ENCODE measurements at regions not wholly inside any gene's neighbourhood (a gene's known extent, or its start where the extent isn't known, plus 50 kb on each side); places are given as distances from the start of the nearest gene placed in this dataset.

GRCh38 chr1:99361406-99361805 is 97.1 kb downstream of the PLPPR4 start:
- TF ChIP-seq CTCF (IDR thresholded peaks at IDR 0.05), result no peak
- no peak for TF ChIP-seq POLR2A (IDR thresholded peaks at IDR 0.05)

Data from right lobe of liver (tissue), 4 donors.